Osteoblast (primary cell): ENCODE measurements at regions not wholly inside any gene's neighbourhood (a gene's known extent, or its start where the extent isn't known, plus 50 kb on each side); places are given as distances from the start of the nearest gene placed in this dataset.
A peak's percentile ranks its signal among the peaks of the same experiment; 100 is the strongest.

Source experiments
- DNase-seq: peaks from one replicate; pipeline ENCODE4 v3.0.0; 2011; ENCODE audit warnings: low spot score, mixed read lengths; ENCODE audit not compliant: insufficient read length; ENCODE audit errors: missing footprints
- H2AFZ ChIP-seq: 2 replicates; pipeline ENCODE4 v1.6.0; 2011; ENCODE audit warnings: mild to moderate bottlenecking, low read length
- H3K27ac ChIP-seq: 2 replicates; pipeline ENCODE4 v1.5.1; 2011; ENCODE audit warnings: mild to moderate bottlenecking, low read depth, low read length, moderate library complexity
- H3K27me3 ChIP-seq: 2 replicates; pipeline ENCODE4 v1.6.0; 2012; ENCODE audit warnings: mild to moderate bottlenecking, control low read depth, inconsistent platforms, low read length, moderate library complexity; ENCODE audit not compliant: insufficient read depth
- H3K36me3 ChIP-seq: 2 replicates; pipeline ENCODE4 v1.5.1; 2011; ENCODE audit warnings: mild to moderate bottlenecking, low read length, control low read depth, moderate library complexity; ENCODE audit not compliant: insufficient read depth
- H3K4me1 ChIP-seq: 2 replicates; pipeline ENCODE4 v1.5.1; 2011; ENCODE audit warnings: mild to moderate bottlenecking, low read length, control low read depth, moderate library complexity; ENCODE audit not compliant: insufficient read depth
- H3K4me2 ChIP-seq: 2 replicates; pipeline ENCODE4 v1.6.0; 2011; ENCODE audit warnings: mild to moderate bottlenecking, low read length; ENCODE audit not compliant: insufficient read depth
- H3K4me3 ChIP-seq: fragments of 200-600 bp; sonication (generic); 3 replicates; pipeline ENCODE4 v1.5.1; 2012; ENCODE audit warnings: mild to moderate bottlenecking, low read length, inconsistent platforms; ENCODE audit not compliant: insufficient read depth
- H3K79me2 ChIP-seq: 2 replicates; pipeline ENCODE4 v1.6.0; 2012; ENCODE audit warnings: mild to moderate bottlenecking, low read length, control low read depth, inconsistent platforms; ENCODE audit not compliant: insufficient read depth
- H3K9me3 ChIP-seq: 2 replicates; pipeline ENCODE4 v1.5.1; 2011; ENCODE audit warnings: low read depth, low read length, control low read depth
- H4K20me1 ChIP-seq: 2 replicates; pipeline ENCODE4 v1.6.0; 2012; ENCODE audit warnings: mild to moderate bottlenecking, low read length, control low read depth; ENCODE audit not compliant: insufficient read depth
- TF ChIP-seq, protein P1 (sequence below): IDR thresholded peaks from 2 replicates; pipeline ENCODE4 v1.5.1; 2011; ENCODE audit warnings: mild to moderate bottlenecking, low read depth, low read length, moderate library complexity; ENCODE audit errors: extremely low read depth

GRCh38 chr16:85376292-85377095, 236.6 kb upstream of the GSE1 start:
- TF ChIP-seq, protein P1, sequence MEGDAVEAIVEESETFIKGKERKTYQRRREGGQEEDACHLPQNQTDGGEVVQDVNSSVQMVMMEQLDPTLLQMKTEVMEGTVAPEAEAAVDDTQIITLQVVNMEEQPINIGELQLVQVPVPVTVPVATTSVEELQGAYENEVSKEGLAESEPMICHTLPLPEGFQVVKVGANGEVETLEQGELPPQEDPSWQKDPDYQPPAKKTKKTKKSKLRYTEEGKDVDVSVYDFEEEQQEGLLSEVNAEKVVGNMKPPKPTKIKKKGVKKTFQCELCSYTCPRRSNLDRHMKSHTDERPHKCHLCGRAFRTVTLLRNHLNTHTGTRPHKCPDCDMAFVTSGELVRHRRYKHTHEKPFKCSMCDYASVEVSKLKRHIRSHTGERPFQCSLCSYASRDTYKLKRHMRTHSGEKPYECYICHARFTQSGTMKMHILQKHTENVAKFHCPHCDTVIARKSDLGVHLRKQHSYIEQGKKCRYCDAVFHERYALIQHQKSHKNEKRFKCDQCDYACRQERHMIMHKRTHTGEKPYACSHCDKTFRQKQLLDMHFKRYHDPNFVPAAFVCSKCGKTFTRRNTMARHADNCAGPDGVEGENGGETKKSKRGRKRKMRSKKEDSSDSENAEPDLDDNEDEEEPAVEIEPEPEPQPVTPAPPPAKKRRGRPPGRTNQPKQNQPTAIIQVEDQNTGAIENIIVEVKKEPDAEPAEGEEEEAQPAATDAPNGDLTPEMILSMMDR, result no peak
- H3K4me2 ChIP-seq, result peak overlapping the region; percentile 57

DNA sequence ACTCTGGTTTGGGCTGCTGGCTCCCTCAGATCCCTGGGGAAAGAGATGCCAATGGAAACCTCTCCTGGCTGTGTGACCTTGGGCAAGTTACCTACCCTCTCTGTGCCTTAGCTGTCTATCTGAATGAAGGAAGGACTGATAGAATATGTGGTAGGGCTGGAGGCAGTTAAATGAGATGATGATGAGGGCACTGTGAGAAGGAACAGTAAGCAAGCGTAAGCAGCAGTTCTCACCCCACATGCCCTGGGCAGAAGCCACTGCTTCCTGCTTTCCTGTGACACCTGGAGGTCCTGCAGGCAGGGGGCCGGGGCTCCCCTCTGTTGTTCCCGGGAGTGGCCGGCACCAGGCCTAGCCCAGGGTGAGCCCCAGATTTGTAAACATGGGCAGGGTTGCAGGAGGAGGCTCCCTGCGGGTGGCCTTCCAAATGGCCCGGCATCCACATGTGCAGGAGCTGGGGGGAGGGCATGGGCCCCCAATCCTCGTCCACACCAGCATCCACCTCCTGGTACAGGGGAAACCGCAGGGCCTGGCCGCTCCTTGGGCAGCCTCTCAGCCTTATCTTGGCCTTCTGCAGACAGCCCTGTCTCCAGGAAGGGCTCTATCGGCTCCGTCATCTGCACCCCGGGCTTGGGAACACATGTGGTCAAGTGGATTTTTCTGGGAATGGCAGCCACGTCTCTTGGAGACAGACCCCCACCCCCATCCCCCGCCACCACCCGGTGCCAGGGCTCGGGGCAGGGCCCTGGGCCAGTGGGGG, 235.6 kb upstream of the GSE1 start:
- H3K4me2 ChIP-seq, result no peak overlapping the region
- TF ChIP-seq, protein P1, result no peak

More at GRCh38 chr16:85376292-85377095, 236.6 kb upstream of the GSE1 start:
- Histone ChIP-seq H3K27ac (no peak overlapping the region), H3K36me3 (no peaks in the 10 kb centered on the region), H3K4me1 (peaks cover 38% of the 10 kb centered on the region), H3K9me3 (no peaks in the 10 kb centered on the region), H4K20me1 (peaks cover 24% of the 10 kb centered on the region), H3K27me3 (no peaks in the 10 kb centered on the region), H3K79me2 (peaks cover 37% of the 10 kb centered on the region), H2AFZ (peak overlapping the region; percentile 51), H3K4me3 (no peak overlapping the region)
- no peak for DNase-seq

GRCh38 chr16:85378145-85379040, 234.7 kb upstream of the GSE1 start:
- H3K27me3 ChIP-seq, result no peaks in the 10 kb centered on the region
- H4K20me1 ChIP-seq, result peaks cover 32% of the 10 kb centered on the region
- no peak overlapping the region for H3K27ac ChIP-seq
- no peak for DNase-seq
- no peaks in the 10 kb centered on the region for H3K36me3 ChIP-seq
- no peak overlapping the region for H3K4me3 ChIP-seq
- H3K9me3 ChIP-seq, result no peaks in the 10 kb centered on the region
- TF ChIP-seq, protein P1, result no peak
- no peak overlapping the region for H3K4me2 ChIP-seq
- peaks cover 30% of the 10 kb centered on the region for H3K4me1 ChIP-seq
- peaks cover 41% of the 10 kb centered on the region for H3K79me2 ChIP-seq
- H2AFZ ChIP-seq, result no peak overlapping the region

More for the DNA sequence above, 235.6 kb upstream of the GSE1 start:
- Histone ChIP-seq H3K9me3 (no peaks in the 10 kb centered on the region), H3K36me3 (no peaks in the 10 kb centered on the region), H2AFZ (no peak overlapping the region), H3K27ac (no peak overlapping the region), H3K4me3 (no peak overlapping the region), H4K20me1 (peaks cover 26% of the 10 kb centered on the region), H3K27me3 (no peaks in the 10 kb centered on the region), H3K79me2 (peaks cover 37% of the 10 kb centered on the region), H3K4me1 (peaks cover 33% of the 10 kb centered on the region)
- DNase-seq, result no peak
